ENCODE measurements at regions not wholly inside any gene's neighbourhood (a gene's known extent, or its start where the extent isn't known, plus 50 kb on each side); places are given as distances from the start of the nearest gene placed in this dataset.

GRCh38 chr6:153275997-153276396 lies 144.9 kb upstream of the RGS17 start:
- TF ChIP-seq TARDBP (IDR thresholded peaks at IDR 0.05), result no peak
- no peak for TF ChIP-seq FOXA1 (IDR thresholded peaks at IDR 0.05)
- no peak for TF ChIP-seq SP1 (IDR thresholded peaks at IDR 0.05)
- TF ChIP-seq ELF4 (IDR thresholded peaks at IDR 0.05), result no peak
- TF ChIP-seq FOXM1 (IDR thresholded peaks at IDR 0.05; ENCODE audit: borderline replicate concordance), result no peak
- TF ChIP-seq HDGF (IDR thresholded peaks at IDR 0.05; ENCODE audit: borderline replicate concordance), result no peak

Measured in HEK293T (cell line).